Muscle of leg (tissue), 3 donors: ENCODE measurements at regions not wholly inside any gene's neighbourhood (a gene's known extent, or its start where the extent isn't known, plus 50 kb on each side); places are given as distances from the start of the nearest gene placed in this dataset.

Experiments used
- DNase-seq: peaks from one replicate; pipeline ENCODE4 v3.0.0; 2013
- H3K27ac ChIP-seq: one replicate; pipeline ENCODE4 v1.5.1; 2013; ENCODE audit warnings: mild to moderate bottlenecking, low read length, control low read depth
- H3K27me3 ChIP-seq: one replicate; pipeline ENCODE4 v1.6.1; 2013; ENCODE audit warnings: low read length; ENCODE audit not compliant: control insufficient read depth, insufficient read depth
- H3K36me3 ChIP-seq: one replicate; pipeline ENCODE4 v1.6.1; 2013; ENCODE audit warnings: low read length; ENCODE audit not compliant: control insufficient read depth, insufficient read depth
- H3K4me1 ChIP-seq: one replicate; pipeline ENCODE4 v1.6.1; 2013; ENCODE audit warnings: low read length; ENCODE audit not compliant: control insufficient read depth, insufficient read depth
- H3K4me3 ChIP-seq: one replicate; pipeline ENCODE4 v1.5.1; 2013; ENCODE audit warnings: low read length, control low read depth
- H3K9me3 ChIP-seq: replicated peaks from 2 replicates; pipeline ENCODE4 v1.6.1; 2013; ENCODE audit warnings: low read depth, low read length; ENCODE audit not compliant: control insufficient read depth
- WGBS: methylation state at CpG from one replicate; pipeline ENCODE4 v1.1.5; 2013; ENCODE audit warnings: missing lambda C conversion rate; ENCODE audit not compliant: insufficient coverage; 5-methylcytosine and 5-hydroxymethylcytosine counted together

GRCh38 chr6:40706178-40706577 is 119.0 kb upstream of the LRFN2 start:
- no peak overlapping the region for H3K4me3 ChIP-seq
- H3K27ac ChIP-seq, result no peak overlapping the region
- H3K4me1 ChIP-seq, result peaks cover 12% of the 10 kb centered on the region
- peaks cover 3% of the 10 kb centered on the region for H3K9me3 ChIP-seq
- H3K27me3 ChIP-seq, result peaks cover 2% of the 10 kb centered on the region
- 60% methylated on average over 1 of the region's 1 CpG for WGBS
- DNase-seq, result no peak
- no peaks in the 10 kb centered on the region for H3K36me3 ChIP-seq

DNA sequence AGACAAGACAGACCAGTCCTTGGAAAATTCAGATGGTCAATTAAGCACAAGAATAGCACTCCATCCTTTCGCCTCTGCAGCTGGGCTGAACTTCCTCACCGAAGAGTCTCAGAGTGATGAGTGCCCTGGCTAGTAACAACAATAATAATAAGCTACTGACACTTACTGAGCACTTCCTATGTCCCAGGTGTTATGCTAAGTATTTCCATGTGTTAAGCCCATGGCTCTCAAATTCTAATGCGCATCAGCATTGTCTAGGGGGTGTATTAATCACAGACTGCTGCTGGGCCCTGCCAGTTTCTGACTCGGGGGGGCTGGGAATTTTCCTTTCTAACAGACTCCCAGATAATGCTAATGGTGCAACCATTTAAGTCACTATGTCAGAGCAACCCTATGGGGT is 118.2 kb upstream of the LRFN2 start:
- DNase-seq, result peak; percentile 50
- 14% methylated on average over 1 of the region's 4 CpGs for WGBS

DNA sequence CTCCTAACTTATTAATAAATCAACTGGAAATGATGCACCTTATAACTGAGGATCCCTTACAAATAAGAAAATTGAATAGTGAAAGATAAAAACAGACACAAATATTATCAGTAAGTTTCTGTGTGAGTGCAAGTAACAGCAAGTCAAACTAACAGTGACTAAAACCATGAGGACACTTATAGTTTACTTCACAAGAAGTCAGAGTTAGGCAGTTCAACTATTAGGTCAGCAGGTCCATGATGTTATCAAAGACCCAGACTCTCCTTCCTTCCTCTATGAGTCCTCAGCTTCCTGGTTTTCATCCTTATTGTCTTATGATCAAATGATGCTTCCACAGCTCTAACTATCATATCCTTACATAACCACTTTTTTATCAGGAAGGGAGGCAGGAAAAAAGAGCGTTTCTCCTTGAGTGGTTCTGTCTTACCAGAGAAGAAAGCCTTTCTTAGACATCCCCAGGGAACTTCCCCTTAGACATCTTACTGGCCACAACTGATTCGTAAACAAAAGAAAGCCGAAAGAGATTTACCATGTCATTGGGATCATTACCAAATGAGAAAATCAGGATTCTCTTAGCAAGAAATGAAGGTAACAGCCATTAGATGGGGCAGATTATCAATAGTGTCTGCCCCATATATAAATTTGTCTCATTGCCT is 114.3 kb upstream of the LRFN2 start:
- no peaks in the 10 kb centered on the region for H3K36me3 ChIP-seq
- H3K4me1 ChIP-seq, result no peaks in the 10 kb centered on the region
- H3K27me3 ChIP-seq, result peaks cover 4% of the 10 kb centered on the region
- H3K4me3 ChIP-seq, result no peak overlapping the region
- H3K9me3 ChIP-seq, result no peaks in the 10 kb centered on the region
- no CpG with 5 or more reads among the region's 3 CpGs for WGBS
- DNase-seq, result no peak
- no peak overlapping the region for H3K27ac ChIP-seq

More for the DNA sequence above, 118.2 kb upstream of the LRFN2 start:
- Histone ChIP-seq H3K4me3 (no peak overlapping the region), H3K27ac (no peak overlapping the region), H3K36me3 (no peaks in the 10 kb centered on the region), H3K9me3 (peaks cover 3% of the 10 kb centered on the region), H3K27me3 (peaks cover 2% of the 10 kb centered on the region), H3K4me1 (peaks cover 4% of the 10 kb centered on the region)

- 47% methylated on average over 3 of the region's 4 CpGs for WGBS
- no peaks in the 10 kb centered on the region for H3K36me3 ChIP-seq
- DNase-seq, result no peak
These were observed 112.9 kb upstream of the LRFN2 start for GRCh38 chr6:40700006-40700580.

GRCh38 chr6:40695750-40696415 is 108.7 kb upstream of the LRFN2 start:
- no peak for DNase-seq
- Histone ChIP-seq H3K4me1 (peaks cover 4% of the 10 kb centered on the region), H3K36me3 (no peaks in the 10 kb centered on the region), H3K27me3 (peaks cover 2% of the 10 kb centered on the region), H3K27ac (no peak overlapping the region), H3K4me3 (no peak overlapping the region), H3K9me3 (no peaks in the 10 kb centered on the region)
- 63% methylated on average over 7 of the region's 8 CpGs for WGBS

More at GRCh38 chr6:40700006-40700580, 112.9 kb upstream of the LRFN2 start:
- Histone ChIP-seq H3K4me3 (no peak overlapping the region), H3K4me1 (peaks cover 4% of the 10 kb centered on the region), H3K27me3 (peaks cover 4% of the 10 kb centered on the region), H3K9me3 (no peaks in the 10 kb centered on the region), H3K27ac (no peak overlapping the region)

GRCh38 chr6:40695114-40695513 is 108.0 kb upstream of the LRFN2 start:
- peaks cover 4% of the 10 kb centered on the region for H3K4me1 ChIP-seq
- WGBS, result 60% methylated on average over 1 of the region's 2 CpGs
- no peaks in the 10 kb centered on the region for H3K36me3 ChIP-seq
- no peaks in the 10 kb centered on the region for H3K9me3 ChIP-seq
- no peak overlapping the region for H3K4me3 ChIP-seq
- H3K27me3 ChIP-seq, result peaks cover 2% of the 10 kb centered on the region
- DNase-seq, result no peak
- H3K27ac ChIP-seq, result no peak overlapping the region

DNA sequence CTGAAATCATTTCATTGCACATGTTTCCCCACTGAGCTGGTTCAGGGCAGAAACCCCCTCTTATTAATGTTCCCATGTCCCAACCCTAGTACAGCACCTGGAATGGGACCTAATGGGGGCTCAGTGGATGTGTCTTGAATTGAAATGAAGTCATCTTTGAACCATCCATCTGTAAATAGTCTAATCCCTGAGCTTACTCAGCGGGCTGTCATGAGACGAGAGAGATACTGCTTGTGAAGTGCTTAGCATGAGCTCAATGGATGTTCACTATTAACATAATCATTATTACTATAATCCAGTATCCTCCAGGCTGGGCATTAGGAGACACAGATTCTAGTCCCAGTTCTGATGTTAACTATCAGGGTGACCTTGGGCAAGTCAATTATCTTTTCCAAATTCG is 106.6 kb upstream of the LRFN2 start:
- H3K4me1 ChIP-seq, result peaks cover 4% of the 10 kb centered on the region
- no peak overlapping the region for H3K27ac ChIP-seq
- DNase-seq, result no peak
- H3K4me3 ChIP-seq, result no peak overlapping the region
- H3K27me3 ChIP-seq, result no peaks in the 10 kb centered on the region
- no peaks in the 10 kb centered on the region for H3K9me3 ChIP-seq
- no peaks in the 10 kb centered on the region for H3K36me3 ChIP-seq
- WGBS, result no CpG with 5 or more reads among the region's 3 CpGs

GRCh38 chr6:40692337-40692736 is 105.2 kb upstream of the LRFN2 start:
- H3K9me3 ChIP-seq, result no peaks in the 10 kb centered on the region
- DNase-seq, result no peak
- H3K4me3 ChIP-seq, result no peak overlapping the region
- peaks cover 4% of the 10 kb centered on the region for H3K4me1 ChIP-seq
- H3K27me3 ChIP-seq, result no peaks in the 10 kb centered on the region
- 80% methylated on average over 1 of the region's 2 CpGs for WGBS
- no peak overlapping the region for H3K27ac ChIP-seq
- H3K36me3 ChIP-seq, result no peaks in the 10 kb centered on the region

DNA sequence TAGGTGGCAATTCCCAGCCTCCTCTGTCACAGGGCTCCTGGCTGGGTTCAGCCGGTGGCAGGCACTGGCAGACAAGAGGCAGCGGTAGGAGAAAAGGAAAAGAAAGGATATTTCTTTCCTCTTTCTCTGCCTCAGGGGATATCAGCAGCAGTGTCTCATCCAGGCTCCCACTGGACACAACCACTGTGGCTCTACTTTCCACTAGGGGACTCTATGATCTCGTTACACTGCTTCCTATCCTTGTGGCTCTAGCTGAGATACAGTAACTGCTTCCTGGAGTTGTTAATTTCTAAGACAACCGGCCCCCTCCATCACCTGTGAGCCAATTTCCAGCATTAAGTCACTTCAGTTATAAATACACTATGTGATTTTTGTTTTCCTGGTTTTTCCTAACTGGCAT is 102.0 kb upstream of the LRFN2 start:
- no peak for DNase-seq
- no peak overlapping the region for H3K27ac ChIP-seq
- peaks cover 6% of the 10 kb centered on the region for H3K9me3 ChIP-seq
- no peaks in the 10 kb centered on the region for H3K4me1 ChIP-seq
- no peaks in the 10 kb centered on the region for H3K36me3 ChIP-seq
- H3K4me3 ChIP-seq, result no peak overlapping the region
- H3K27me3 ChIP-seq, result no peaks in the 10 kb centered on the region
- 56% methylated on average over 1 of the region's 4 CpGs for WGBS

DNA sequence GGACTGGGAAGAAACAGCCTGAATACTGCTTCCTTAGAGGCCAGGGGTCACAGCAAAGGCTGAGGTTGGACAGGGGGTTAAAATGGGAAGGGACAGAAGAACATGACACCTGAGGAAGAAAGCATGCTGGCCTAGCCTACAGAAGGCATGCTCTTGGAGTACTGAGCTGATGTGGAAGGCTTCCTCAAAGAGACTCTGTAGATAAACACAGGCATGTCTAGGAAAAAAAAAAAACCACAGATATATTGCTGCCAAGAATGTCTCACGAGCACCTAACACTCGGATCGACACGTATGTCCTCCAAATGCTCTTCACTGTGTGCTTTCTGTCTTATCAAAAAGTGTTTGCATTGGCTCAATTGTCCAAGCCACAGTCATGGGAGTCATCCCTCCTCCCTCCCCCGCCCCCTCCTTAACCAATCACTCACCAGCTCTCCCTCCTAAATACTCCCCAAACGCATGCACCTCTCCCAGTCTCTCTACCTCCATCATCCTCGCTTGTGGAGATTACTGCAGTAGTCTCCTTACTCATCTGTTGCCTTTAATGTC is 101.1 kb upstream of the LRFN2 start:
- DNase-seq, result no peak
- no peak overlapping the region for H3K27ac ChIP-seq
- H3K27me3 ChIP-seq, result no peaks in the 10 kb centered on the region
- H3K9me3 ChIP-seq, result peaks cover 6% of the 10 kb centered on the region
- H3K4me3 ChIP-seq, result no peak overlapping the region
- WGBS, result 64% methylated on average over 7 of the region's 7 CpGs
- no peaks in the 10 kb centered on the region for H3K4me1 ChIP-seq
- no peaks in the 10 kb centered on the region for H3K36me3 ChIP-seq
